NCI-H146 (cell line): ENCODE measurements at regions not wholly inside any gene's neighbourhood (a gene's known extent, or its start where the extent isn't known, plus 50 kb on each side); places are given as distances from the start of the nearest gene placed in this dataset.
A peak's percentile ranks its signal among the peaks of the same experiment; 100 is the strongest.
"Not testable (repeated sequence)": the region's sequence is repeated elsewhere in the genome, so short reads cannot be mapped to it uniquely, and the experiment has no call there.

ENCODE experiments used
- DNase-seq: peaks from one replicate; lab custom pipeline; 2025; lab: John Stamatoyannopoulos, UW

GRCh38 chr5:61215996-61216395 lies 53.7 kb upstream of the SMIM15 start:
- DNase-seq, result no peak

- no peak for DNase-seq
These were observed 54.5 kb upstream of the SMIM15 start for GRCh38 chr5:61216741-61217140.

DNA sequence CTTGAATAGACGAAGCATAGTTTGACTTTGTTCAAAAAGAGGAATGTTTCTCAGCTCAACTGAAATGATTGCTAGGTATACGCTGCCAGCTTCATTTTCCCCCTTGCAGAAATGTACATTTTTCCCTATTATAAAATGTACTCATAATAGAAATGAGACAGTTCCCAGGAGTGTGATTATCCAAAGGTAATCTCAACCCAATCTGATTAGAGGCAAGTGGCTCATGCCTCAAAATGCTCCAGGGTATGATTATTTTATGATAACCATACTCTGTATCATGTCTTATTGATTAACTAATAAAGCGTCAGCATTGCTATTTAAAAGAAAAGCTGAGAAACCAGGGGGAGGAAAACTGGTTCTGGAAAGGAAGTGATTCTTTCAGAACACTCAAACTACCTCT lies 54.9 kb upstream of the SMIM15 start:
- DNase-seq, result no peak

DNA sequence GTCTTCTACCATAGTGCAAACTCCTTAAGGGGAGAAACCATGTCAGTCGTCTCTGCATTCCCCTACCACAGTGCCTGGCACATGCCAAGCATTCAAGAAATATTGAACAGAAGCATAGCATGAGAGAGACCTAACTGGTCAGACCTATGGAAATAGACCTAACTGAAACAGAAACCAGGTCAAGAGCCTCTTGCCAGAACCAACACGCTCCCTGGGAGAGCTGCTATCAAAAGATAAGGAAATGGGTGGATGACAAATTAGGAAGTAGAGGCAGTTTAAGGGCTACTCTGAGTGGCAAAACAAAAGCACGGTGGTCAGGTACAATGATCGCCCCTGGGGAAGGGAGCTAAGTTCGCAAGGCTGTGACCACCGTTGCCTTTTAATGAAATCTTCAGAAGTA lies 66.0 kb upstream of the SMIM15 start:
- DNase-seq, result no peak

GRCh38 chr5:61228691-61229280 lies 66.5 kb upstream of the SMIM15 start:
- DNase-seq, result no peak

DNA sequence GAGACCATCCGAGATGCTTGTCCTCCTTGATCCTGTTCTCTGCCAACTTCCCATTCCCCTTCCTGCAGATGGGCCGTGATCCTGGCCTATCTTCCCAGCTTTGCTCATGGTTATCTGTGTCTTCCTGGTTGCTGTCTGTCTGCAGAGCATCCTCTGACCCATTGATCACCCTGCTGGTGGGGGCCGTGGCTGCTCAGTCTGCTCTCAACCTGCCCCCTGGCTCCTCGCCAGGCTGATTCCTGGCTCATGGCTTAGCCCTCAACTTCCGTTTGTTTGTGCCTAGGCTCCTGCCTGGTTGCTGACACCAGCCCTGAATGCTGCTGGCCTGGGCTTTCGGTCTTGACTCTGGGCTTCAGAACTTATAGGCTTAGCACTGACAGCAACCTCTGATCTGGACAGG lies 67.1 kb upstream of the SMIM15 start:
- DNase-seq, result no peak

- no peak for DNase-seq
These were observed 68.2 kb upstream of the SMIM15 start for GRCh38 chr5:61230492-61230891.

DNA sequence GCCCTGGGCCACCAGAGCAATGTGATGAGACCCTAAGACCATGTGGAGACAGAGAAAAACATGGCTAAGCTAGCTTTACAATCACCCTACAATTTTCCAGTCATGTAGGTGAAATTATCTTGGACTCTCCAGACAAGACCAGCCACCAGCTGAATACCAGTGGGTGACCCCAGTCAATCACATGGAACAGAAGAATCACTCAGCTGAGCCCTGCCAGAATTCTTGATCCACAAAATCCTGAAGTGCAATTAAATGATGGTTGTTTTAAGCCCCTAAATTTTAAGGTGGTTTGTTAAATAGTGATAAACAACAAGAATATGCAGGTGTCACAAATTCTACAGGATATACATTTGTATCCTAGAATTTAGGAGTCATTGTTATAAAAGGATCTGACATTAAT lies 69.5 kb upstream of the SMIM15 start:
- DNase-seq, result no peak

GRCh38 chr5:61232490-61233050 lies 70.3 kb upstream of the SMIM15 start:
- DNase-seq, result no peak

DNA sequence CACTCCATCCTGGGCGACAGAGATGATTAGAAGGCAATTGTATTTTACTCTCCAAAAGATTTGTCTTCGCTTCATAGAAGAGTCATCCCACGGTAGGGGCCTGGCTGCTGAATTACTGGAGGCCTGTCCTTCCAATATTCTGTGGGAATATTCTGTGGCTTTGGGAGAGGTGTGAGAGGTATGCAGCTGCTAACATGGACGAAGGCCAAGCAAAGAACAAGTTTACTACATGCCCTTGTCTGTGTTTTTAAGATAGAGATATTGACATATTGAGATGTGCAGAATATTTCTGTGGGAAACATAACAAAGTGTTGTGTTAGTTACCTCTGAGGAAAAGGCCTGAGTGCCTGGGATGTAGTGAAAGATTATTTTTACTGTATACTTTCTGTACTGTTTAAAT lies 71.8 kb upstream of the SMIM15 start:
- DNase-seq, result no peak

GRCh38 chr5:61236715-61237114 lies 74.4 kb upstream of the SMIM15 start:
- DNase-seq, result not testable (repeated sequence)

DNA sequence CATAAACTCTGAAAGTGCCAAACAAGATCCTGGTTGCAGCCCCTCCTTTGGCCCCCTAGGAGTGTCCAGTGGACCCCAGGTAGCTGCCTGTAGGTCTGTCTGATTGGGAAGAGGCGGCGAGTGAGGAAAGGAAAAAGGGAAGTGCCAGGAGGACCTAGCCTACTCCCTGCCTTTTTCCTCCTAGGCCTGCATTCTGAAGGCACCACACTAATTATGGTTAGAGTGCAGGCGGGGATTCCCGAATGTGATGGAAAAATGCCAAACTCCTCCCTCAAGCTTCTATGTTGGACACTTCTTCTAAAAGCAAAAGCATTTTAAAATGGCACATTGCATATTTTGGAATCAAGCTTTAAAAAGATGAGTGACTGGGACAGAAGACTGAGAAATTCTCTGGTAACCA lies 83.2 kb upstream of the SMIM15 start:
- DNase-seq, result peak; percentile 25

- peak; percentile 26 for DNase-seq
These were observed 83.7 kb upstream of the SMIM15 start for GRCh38 chr5:61245936-61246335.

- no peak for DNase-seq
These were observed 84.6 kb upstream of the SMIM15 start for GRCh38 chr5:61246768-61247307.

DNA sequence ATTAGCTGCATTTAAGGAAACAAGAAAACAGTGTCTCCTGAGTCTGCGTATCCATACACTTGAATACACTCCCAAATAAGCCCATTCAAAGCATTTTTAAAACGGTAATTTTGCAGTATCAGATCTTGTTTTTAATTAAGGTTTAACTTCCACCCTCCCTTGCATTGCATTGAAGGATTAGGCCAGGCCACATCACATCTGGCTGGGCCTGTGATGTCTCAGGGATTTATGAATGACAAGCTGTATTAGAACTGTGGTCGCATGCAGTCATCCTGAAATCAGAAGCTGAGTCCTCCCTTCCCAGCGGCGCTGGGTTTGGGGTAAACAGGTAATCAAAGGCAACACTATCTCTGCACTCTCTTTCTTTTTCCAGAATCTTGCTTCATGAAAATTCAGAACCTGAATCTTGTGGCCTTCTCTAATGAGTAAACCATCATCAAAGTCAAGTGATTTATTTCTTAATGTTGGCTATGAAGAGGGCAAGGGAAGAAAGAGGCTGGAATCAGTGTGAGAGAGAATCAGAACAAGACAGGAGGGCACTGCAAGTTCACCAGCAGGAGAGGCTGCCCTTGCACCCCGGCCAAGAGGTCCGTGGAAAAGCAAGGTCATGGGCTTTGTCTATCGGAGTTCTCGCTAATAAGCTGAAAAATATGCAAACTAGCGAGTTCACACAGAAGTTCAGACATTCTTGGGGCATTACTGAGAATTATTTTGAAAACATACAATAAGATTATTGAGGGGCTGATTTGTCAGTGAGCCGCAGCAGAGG lies 80.0 kb upstream of the ZSWIM6 start:
- DNase-seq, result no peak

GRCh38 chr5:61252643-61252925 lies 79.5 kb upstream of the ZSWIM6 start:
- DNase-seq, result no peak

DNA sequence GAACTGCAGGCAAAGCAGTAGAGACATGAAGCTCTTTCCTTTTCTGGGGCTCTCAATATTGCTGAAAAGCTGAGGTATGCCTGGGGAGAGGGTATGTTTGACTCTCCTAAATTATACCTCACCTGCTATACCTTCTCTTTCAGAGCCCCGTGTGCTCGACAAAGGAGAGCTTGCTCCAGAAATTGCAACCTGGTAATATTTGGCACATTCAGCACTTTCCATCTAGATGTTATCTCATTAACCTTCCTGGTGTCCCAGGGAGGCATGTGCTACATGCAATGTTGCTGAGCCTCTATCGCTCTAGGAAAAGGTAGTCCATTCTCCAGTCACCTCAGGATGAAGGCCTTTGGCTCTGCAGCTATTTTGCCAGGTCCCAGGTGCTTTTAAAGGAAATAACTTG lies 78.5 kb upstream of the ZSWIM6 start:
- DNase-seq, result no peak

DNA sequence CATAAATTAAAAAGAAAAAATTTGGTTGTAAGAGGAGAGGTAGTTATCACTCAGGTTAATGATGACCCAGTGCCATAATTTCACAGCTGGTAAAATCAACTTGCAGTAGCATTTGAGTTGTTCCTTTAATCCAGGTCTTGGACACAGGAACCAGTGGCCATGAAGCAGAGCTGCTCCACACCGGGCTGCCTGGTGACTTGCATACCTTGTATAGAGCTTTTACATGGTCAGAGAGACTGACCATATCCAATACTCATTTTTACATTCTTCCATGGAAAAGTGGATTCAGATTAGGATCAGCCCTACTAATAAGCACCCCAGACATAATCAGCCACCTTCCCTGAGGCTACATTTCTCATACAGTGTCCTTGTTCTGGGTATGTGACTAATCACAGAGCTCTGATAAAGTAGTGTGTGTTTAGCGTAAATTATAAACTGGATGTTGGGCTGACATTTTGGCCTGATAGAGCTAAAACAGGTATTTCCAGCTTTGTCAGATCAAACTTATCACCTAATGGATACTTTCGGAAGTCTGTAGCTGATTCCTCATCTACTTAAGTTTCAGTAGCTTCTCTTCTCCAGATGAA lies 77.0 kb upstream of the ZSWIM6 start:
- no peak for DNase-seq

DNA sequence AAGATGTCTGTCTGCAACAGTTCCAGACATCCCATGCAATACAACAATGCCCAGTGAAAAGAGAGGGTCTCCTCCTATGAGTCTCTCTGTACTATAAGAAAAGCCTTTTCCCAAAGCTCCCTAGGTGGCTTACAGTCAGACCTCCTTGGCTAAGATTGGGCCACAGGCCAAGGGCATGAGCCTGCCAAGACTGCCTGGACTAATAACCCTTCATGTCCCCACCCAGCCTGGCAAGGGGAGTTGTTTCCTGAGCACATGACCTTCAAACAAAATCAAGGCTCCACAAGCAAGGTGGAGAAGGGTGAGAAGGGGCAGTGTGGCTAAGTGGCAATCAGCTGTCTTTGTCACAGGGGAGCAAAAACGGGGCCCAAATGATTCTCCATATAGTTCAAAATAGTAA lies 75.6 kb upstream of the ZSWIM6 start:
- DNase-seq, result no peak

- DNase-seq, result no peak
These were observed 74.6 kb upstream of the ZSWIM6 start for GRCh38 chr5:61257421-61257820.

DNA sequence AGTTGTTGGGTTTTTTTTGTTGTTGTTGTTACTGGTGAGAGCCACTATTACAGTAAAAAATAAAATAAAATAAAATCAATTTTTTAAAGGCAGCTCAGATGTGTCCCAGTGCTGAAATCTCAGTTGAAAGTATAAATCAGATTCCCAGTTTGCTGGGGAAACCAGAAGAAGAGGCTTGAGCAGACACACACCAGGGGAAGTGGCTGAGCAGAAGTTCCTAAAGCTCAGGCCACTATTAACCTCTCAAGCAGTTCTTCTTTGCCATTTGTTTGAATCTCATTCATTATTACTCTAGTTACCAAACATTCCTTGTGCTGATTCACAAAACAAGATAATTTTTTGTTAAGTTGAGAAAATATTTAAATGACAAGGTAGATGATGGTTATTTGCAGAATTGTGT lies 70.9 kb upstream of the ZSWIM6 start:
- DNase-seq, result no peak

GRCh38 chr5:61262080-61262479 lies 70.0 kb upstream of the ZSWIM6 start:
- no peak for DNase-seq

DNA sequence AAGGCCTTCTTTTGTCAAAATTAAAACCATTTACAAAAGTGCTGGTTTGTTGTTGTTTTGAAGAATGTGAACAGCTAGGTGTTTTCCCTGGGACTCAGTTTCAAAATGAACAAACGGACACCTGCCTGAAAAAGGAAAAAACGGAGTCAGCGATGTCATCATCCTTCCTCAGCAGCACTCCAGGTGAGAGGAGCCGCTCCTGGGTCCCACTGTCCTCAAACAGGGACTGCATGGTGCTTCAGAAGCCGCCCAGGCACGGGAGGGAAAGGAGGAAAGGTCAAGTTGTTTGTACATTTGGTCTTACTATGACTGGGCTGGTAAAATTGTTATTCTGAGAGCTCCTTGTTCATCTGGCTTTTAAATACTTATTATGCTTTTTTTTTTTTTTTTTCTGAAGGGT lies 69.0 kb upstream of the ZSWIM6 start:
- no peak for DNase-seq
